Stimulated activated memory B cell treated with anti-CD40 and anti-IgM and Interleukin-4, amounts not matched to agents 10 μg/mL and 1 μg/mL and 100 μg/mL, for 72 hours (primary cell): ENCODE measurements at regions not wholly inside any gene's neighbourhood (a gene's known extent, or its start where the extent isn't known, plus 50 kb on each side); places are given as distances from the start of the nearest gene placed in this dataset.

Source experiments
- ATAC-seq: fragments of 150-1000 bp; cut with Tn5 transposase; 2 replicates; pipeline ENCODE4 v1.10.0; 2021
- H3K27ac Mint-ChIP-seq: one replicate; pipeline ENCODE4 v1.8.0; 2022; ENCODE audit warnings: mild to moderate bottlenecking, mixed read lengths
- H3K27me3 Mint-ChIP-seq: one replicate; pipeline ENCODE4 v1.8.0; 2022; ENCODE audit warnings: mixed read lengths
- H3K36me3 Mint-ChIP-seq: one replicate; pipeline ENCODE4 v1.8.0; 2022; ENCODE audit warnings: mixed read lengths
- H3K4me1 Mint-ChIP-seq: one replicate; pipeline ENCODE4 v1.8.0; 2022; ENCODE audit warnings: mixed read lengths
- H3K4me3 Mint-ChIP-seq: one replicate; pipeline ENCODE4 v1.8.0; 2022; ENCODE audit warnings: mild to moderate bottlenecking, moderate library complexity, mixed read lengths
- H3K9me3 Mint-ChIP-seq: one replicate; pipeline ENCODE4 v1.8.0; 2022; ENCODE audit warnings: mixed read lengths

DNA sequence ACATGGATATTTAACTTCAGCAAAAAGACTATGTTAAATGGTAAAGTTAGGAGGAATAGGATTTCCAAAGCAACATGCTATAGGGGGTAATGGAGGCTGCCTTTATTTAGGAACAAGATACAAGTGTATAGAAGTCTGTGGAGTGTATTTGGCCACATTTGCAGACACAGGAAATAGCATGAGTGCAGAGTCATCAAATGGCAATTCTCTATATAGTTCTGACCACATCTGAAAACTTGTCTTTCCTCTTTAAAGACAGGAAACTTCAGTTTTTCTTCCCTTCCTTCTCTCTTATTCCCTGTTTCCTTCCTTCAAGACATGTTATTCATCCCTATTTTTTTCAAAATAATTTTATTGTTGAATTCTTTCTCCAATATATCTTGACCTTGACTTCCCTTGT is 119.3 kb upstream of the PITX2 start:
- H3K9me3 Mint-ChIP-seq: no peaks in the 10 kb centered on the region
- H3K27ac Mint-ChIP-seq: no peak overlapping the region
- H3K36me3 Mint-ChIP-seq: no peaks in the 10 kb centered on the region
- H3K4me3 Mint-ChIP-seq: no peak overlapping the region
- no peaks in the 10 kb centered on the region for H3K27me3 Mint-ChIP-seq
- H3K4me1 Mint-ChIP-seq: no peaks in the 10 kb centered on the region
- ATAC-seq: no peak

DNA sequence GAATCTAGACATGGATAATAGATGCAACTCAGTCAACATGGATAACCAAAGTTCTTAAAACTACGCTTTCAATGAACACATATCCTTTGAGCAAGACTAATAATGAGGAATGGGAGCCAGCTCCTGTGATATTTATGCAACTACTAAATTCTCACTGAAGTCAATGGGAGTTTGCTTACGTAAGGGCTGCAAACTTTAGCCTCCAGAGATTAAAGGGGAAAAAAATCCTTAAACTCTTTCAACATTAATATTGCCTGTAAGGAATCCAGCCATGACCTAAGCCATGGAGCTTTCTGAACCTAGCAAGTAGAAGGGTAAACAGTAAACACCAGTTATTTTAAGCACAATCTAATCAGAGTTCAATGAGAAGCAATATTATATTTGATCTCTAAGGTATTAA is 125.2 kb upstream of the PITX2 start:
- Mint-ChIP-seq H3K4me1 (no peaks in the 10 kb centered on the region), H3K27me3 (no peaks in the 10 kb centered on the region), H3K4me3 (no peak overlapping the region), H3K27ac (no peak overlapping the region), H3K36me3 (no peaks in the 10 kb centered on the region), H3K9me3 (no peaks in the 10 kb centered on the region)
- no peak for ATAC-seq

DNA sequence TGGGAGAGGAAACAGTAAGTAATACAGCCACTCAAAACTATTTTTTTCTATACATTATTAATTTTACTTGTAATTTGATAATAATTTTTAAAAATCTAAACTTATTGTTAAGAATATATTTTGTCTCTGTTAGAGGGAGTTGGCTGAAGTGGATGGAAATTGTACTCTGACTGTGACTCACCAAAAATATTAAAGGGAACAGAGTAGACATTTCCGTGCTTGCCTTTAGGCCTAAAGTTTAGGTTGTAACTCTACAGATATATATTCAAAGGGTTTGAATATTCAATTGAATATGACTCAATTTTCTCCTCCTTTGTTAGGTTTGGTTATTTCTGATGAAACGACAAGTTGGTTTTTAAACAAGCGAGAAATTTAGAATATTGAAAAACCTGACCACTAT is 128.3 kb upstream of the PITX2 start:
- no peak overlapping the region for H3K27ac Mint-ChIP-seq
- no peaks in the 10 kb centered on the region for H3K4me1 Mint-ChIP-seq
- no peak overlapping the region for H3K4me3 Mint-ChIP-seq
- no peak for ATAC-seq
- no peaks in the 10 kb centered on the region for H3K36me3 Mint-ChIP-seq
- H3K9me3 Mint-ChIP-seq: no peaks in the 10 kb centered on the region
- no peaks in the 10 kb centered on the region for H3K27me3 Mint-ChIP-seq

DNA sequence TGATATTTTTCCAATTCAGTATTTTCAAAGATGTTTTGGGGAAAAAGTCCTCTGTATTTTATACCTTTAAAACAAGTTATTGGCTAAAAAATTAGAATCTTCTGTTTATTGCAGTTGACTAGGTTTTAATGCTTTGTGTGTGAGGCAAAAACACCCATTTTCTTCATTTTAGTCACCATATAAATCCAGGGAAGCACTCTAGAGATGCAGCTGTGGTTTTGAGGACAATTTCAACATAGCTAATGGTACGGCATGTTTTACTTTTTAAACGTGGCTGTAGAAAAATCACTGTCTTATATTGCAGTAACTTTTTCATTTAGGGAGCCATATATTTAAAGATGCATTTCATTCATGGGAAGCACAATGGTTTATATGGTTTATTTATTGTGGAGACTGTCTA is 129.1 kb upstream of the PITX2 start:
- Mint-ChIP-seq H3K9me3 (no peaks in the 10 kb centered on the region), H3K36me3 (no peaks in the 10 kb centered on the region), H3K27ac (no peak overlapping the region), H3K4me3 (no peak overlapping the region), H3K4me1 (no peaks in the 10 kb centered on the region), H3K27me3 (no peaks in the 10 kb centered on the region)
- no peak for ATAC-seq

DNA sequence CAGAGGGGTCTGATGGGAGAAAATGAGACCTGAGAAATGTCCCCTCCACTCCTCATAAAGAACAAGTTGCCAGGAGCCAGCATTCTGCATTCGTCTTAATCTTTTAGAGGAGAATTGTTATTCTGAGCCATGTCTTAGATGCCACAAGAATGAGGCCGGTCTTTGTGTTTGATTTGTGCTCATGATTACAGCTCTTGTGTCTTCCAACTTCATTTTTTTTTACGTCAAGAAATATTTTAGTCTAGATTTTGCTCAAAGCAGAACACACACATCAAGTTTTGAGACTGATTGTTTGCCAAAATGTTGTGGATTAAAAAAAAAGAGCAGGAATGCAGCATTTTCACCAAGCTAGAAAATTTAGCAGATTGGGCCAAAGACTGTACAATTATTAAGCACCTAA is 130.6 kb upstream of the PITX2 start:
- no peaks in the 10 kb centered on the region for H3K9me3 Mint-ChIP-seq
- no peaks in the 10 kb centered on the region for H3K4me1 Mint-ChIP-seq
- ATAC-seq: no peak
- no peak overlapping the region for H3K4me3 Mint-ChIP-seq
- H3K36me3 Mint-ChIP-seq: no peaks in the 10 kb centered on the region
- no peak overlapping the region for H3K27ac Mint-ChIP-seq
- no peaks in the 10 kb centered on the region for H3K27me3 Mint-ChIP-seq

DNA sequence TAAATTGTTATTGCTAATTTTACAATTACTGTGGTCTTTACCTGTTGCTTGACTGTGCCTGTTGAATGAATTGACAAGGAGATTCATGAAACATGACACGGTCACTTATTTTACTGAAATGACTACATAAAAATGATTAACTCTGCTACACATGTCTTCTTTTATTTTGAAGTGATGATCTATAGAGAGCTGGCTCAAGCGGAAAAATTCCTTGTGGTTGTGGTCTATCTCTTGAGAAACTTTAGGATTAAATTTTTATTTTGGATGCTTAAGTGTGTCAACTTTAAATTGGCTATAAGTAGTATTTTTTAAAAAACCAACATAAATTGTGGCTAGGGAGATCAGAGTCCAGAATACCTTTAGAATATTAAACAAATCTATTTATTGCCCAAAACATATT is 131.8 kb upstream of the PITX2 start:
- no peak for ATAC-seq
- Mint-ChIP-seq H3K36me3 (no peaks in the 10 kb centered on the region), H3K4me3 (no peak overlapping the region), H3K27ac (no peak overlapping the region), H3K9me3 (no peaks in the 10 kb centered on the region), H3K27me3 (no peaks in the 10 kb centered on the region), H3K4me1 (no peaks in the 10 kb centered on the region)

DNA sequence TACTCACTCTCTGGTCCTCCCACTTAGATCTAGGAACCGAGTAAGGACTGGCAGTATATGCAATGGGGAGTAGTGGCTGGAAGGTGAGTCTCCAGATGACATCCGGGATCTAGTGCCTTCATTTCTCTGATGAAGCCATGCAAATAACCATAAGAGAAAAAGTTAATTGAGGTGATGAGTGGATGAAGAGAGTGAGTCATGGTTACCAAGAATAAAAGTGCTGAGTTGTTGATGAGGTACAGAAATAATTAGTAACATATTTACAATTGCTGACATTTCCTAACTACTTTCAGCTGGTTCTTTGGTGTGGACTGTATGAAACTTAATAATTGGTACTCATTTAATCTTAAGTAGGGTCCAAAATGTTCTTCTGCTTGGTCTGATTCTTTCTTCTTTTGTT is 146.7 kb upstream of the PITX2 start:
- no peaks in the 10 kb centered on the region for H3K4me1 Mint-ChIP-seq
- no peak overlapping the region for H3K4me3 Mint-ChIP-seq
- H3K27me3 Mint-ChIP-seq: no peaks in the 10 kb centered on the region
- ATAC-seq: no peak
- no peaks in the 10 kb centered on the region for H3K36me3 Mint-ChIP-seq
- H3K9me3 Mint-ChIP-seq: no peaks in the 10 kb centered on the region
- H3K27ac Mint-ChIP-seq: no peak overlapping the region

DNA sequence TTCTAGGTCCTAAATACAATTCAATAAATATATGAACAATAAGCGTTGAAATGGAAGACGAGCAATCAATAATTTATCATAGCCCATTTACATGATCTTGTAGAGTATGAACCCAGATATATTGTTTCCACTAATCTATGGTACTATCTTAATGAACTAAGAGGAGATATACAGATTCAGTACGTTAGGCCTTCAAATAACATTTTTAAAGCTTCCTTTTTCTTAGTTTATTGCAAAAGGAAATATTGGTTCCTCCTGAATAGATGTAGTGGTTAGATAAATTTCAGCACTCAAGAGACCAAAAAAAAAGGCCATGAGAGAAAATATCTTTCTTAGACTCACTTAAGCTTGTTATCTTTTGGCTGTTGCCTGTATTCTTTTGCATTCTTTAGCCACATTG is 147.5 kb upstream of the PITX2 start:
- no peak for ATAC-seq
- no peaks in the 10 kb centered on the region for H3K36me3 Mint-ChIP-seq
- no peaks in the 10 kb centered on the region for H3K9me3 Mint-ChIP-seq
- no peaks in the 10 kb centered on the region for H3K4me1 Mint-ChIP-seq
- no peak overlapping the region for H3K27ac Mint-ChIP-seq
- no peak overlapping the region for H3K4me3 Mint-ChIP-seq
- no peaks in the 10 kb centered on the region for H3K27me3 Mint-ChIP-seq

DNA sequence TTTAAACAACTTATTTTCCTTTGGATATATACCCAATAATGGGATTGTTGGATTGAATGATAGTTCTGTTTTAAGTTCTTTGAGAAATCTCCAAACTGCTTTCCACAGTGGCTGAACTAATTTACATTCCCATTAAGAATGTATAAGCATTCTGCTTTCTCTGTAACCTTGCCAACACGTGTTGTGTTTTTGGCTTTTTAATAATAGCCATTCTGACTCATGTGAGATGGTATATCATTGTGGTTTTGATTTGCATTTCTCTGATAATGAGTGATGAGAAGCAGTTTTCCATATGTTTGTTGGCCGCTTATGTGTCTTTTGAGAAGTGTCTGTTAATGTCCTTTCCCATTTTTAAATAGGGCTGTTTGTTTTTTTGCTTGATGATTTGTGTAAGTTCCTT is 155.6 kb upstream of the PITX2 start:
- Mint-ChIP-seq H3K4me1 (no peaks in the 10 kb centered on the region), H3K4me3 (no peak overlapping the region), H3K9me3 (peaks cover 6% of the 10 kb centered on the region), H3K27me3 (no peaks in the 10 kb centered on the region), H3K27ac (no peak overlapping the region), H3K36me3 (no peaks in the 10 kb centered on the region)
- no peak for ATAC-seq

DNA sequence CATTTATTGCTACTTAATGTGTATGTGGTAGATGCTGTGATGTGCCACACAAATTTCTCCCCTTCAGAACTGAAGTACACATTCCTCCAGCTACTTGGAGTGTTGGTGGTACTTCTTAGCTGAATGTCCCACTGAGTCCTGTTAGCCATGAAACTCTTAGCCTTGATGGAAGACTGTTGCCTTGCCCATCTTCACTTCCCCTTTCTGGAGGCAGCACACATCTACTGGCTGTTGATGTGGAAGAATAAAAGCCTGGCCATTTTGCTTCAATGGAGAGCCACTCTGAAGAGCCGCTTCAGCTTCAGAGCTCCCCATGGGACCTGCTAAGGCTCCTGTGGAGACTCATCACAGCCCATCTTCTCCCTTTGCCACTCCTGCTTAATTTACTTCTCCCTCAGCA is 157.7 kb upstream of the PITX2 start:
- H3K9me3 Mint-ChIP-seq: peaks cover 6% of the 10 kb centered on the region
- no peak overlapping the region for H3K4me3 Mint-ChIP-seq
- H3K36me3 Mint-ChIP-seq: no peaks in the 10 kb centered on the region
- no peaks in the 10 kb centered on the region for H3K4me1 Mint-ChIP-seq
- ATAC-seq: no peak
- H3K27ac Mint-ChIP-seq: no peak overlapping the region
- H3K27me3 Mint-ChIP-seq: no peaks in the 10 kb centered on the region

DNA sequence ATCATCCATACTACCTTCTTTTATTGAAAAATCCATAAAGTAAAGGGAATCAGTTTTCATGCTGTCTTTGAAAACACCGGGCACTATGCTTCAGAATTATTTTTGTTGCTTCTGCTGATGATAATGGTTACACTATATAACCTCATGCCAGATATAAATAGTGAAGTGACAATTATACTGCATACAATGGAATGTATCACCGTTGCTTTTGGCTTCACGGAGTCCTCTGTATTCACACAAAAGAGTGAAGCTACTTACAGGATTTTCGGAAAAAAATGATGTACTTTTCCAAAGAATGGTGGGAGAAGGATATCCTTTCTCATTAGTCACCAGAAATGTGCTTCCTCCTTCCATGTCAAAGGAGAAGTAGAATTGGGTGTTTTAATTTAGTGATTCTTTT is 159.1 kb upstream of the PITX2 start:
- Mint-ChIP-seq H3K9me3 (peaks cover 6% of the 10 kb centered on the region), H3K27me3 (no peaks in the 10 kb centered on the region), H3K4me1 (no peaks in the 10 kb centered on the region), H3K4me3 (no peak overlapping the region), H3K36me3 (no peaks in the 10 kb centered on the region), H3K27ac (no peak overlapping the region)
- no peak for ATAC-seq

DNA sequence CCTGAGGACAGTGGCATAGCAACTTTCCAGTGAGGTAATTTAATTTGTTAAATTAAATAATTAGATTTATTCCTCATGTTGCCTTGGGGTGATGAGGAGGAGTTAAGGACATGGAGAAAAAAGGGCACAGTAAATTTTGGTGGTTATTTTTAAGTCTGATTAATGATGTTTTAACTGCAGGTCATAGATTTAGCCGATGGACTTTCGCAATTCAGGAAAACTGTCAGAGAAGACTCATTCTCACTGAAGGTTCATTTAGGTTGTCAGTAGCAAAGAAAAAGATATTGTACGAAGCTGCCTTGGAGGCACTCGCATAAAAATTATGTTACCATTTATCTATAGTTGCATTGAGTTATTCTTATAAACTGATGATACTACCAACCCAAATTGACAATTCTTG is 164.2 kb upstream of the PITX2 start:
- no peak overlapping the region for H3K27ac Mint-ChIP-seq
- peaks cover 15% of the 10 kb centered on the region for H3K27me3 Mint-ChIP-seq
- no peaks in the 10 kb centered on the region for H3K36me3 Mint-ChIP-seq
- no peaks in the 10 kb centered on the region for H3K4me1 Mint-ChIP-seq
- ATAC-seq: no peak
- H3K4me3 Mint-ChIP-seq: no peak overlapping the region
- H3K9me3 Mint-ChIP-seq: no peaks in the 10 kb centered on the region

DNA sequence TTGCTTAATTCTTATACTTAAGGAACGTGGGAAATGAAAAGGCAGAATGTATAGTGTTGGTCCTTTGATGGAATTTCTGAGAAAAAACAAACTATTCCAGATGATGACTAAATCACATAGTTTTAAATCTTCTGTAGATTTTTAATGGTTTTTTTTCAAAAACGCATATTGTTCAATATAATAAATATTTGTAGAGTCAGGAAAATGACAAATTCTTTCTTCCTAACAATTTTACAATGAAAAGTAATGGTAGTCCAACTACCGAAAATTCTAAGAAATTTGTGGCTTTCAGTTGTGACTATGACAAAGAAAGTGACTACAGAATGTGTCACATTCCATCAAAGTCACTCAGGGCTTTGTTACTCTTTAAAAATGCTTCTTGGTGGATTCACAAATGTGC is 164.8 kb upstream of the PITX2 start:
- H3K9me3 Mint-ChIP-seq: no peaks in the 10 kb centered on the region
- H3K27me3 Mint-ChIP-seq: peaks cover 15% of the 10 kb centered on the region
- H3K4me3 Mint-ChIP-seq: no peak overlapping the region
- no peak for ATAC-seq
- no peaks in the 10 kb centered on the region for H3K4me1 Mint-ChIP-seq
- no peak overlapping the region for H3K27ac Mint-ChIP-seq
- H3K36me3 Mint-ChIP-seq: no peaks in the 10 kb centered on the region

DNA sequence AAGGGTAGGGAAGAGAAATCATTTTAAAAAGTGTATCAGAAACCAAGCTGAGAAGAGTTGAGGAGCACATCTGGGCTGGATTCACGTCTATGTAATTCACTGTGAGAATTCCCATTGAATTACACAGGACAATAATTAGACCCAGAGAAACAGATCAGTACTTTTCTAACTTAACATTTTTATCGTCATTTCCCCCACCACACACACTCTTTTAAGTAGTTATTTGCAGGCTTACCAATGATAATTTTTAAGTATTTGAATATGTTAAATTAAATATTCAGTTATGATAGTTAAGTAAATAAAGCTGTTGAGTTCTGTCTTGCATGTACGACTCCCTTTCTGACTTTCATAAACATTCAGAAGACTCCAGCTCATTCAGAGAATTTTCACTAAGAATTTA is 165.4 kb upstream of the PITX2 start:
- Mint-ChIP-seq H3K4me3 (no peak overlapping the region), H3K27ac (no peak overlapping the region)

DNA sequence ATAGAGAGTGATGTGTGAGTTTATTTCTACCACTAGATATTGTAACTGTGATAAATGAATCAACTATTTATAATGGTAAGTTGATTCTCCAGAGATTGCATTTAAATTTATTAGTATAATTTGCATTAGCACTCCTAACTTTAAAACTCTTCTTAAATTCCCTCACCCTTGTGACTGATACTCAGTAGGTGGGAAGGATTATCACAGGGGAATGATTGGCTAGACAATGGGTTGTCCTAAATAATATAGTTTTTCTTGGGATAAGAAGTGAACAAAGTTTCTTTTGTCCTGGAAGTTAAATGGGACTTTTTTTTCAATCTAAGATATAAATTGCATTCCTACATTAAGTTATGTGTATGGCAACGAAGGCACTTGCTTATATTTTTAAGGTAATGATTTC is 169.2 kb upstream of the PITX2 start:
- Mint-ChIP-seq H3K36me3 (no peaks in the 10 kb centered on the region), H3K9me3 (no peaks in the 10 kb centered on the region), H3K4me3 (no peak overlapping the region), H3K27ac (no peak overlapping the region), H3K4me1 (no peaks in the 10 kb centered on the region), H3K27me3 (peaks cover 15% of the 10 kb centered on the region)
- ATAC-seq: no peak

More for the DNA sequence above, 165.4 kb upstream of the PITX2 start:
- Mint-ChIP-seq H3K9me3 (no peaks in the 10 kb centered on the region), H3K36me3 (no peaks in the 10 kb centered on the region), H3K27me3 (peaks cover 15% of the 10 kb centered on the region), H3K4me1 (no peaks in the 10 kb centered on the region)
- no peak for ATAC-seq

DNA sequence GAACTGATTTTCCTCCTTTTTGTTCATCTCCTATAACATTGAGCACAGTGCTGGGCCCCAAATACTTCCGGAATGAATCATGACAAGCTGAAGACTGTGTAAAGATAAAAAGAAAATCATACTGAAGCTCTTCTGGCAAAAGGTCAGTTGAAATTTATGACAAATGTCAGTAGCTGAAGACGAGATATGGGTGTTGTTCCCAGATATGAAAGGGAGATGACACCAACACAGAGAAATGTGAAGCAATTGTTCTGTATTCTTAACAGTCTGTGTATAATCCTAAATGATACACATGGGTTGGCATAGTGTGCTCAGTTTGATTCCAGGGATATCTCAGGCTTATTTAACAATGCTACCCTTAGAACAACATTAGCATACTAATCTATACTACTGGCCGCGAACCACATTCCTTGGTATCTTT is 170.5 kb upstream of the PITX2 start:
- no peaks in the 10 kb centered on the region for H3K9me3 Mint-ChIP-seq
- H3K4me1 Mint-ChIP-seq: no peaks in the 10 kb centered on the region
- no peaks in the 10 kb centered on the region for H3K36me3 Mint-ChIP-seq
- no peak overlapping the region for H3K4me3 Mint-ChIP-seq
- no peak for ATAC-seq
- peaks cover 17% of the 10 kb centered on the region for H3K27me3 Mint-ChIP-seq
- H3K27ac Mint-ChIP-seq: no peak overlapping the region

DNA sequence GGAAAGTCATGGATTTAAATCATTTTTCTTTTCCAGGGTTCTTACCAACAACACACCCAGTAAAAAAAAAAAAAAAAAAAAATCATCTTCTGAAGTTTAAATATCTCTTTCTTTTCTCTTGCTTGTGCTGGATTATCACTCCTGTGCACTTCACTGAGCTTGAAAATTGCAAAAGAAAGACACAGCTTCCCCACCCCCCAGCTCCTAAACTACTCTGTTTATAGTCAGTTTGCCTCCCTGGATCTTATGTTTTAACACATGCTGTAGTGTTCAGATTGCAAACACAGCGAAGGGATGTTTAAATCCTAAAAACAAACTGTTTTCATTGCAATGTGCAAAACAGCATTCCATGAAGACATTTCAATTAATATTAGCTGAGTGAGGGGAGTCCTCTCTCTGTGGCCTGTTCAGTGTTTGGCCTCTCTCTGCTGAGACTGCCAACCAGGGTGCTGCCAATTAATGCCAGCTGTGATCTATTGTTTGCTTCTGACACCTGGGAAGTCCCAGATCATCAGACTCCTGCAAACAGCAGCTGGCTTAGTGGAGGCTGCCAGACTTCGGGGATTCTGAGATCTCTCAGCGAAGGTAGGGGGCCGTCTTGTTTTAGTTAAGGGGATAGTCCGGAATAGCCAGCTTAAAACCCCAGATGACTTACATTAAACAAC is 171.1 kb upstream of the PITX2 start:
- Mint-ChIP-seq H3K27me3 (peaks cover 17% of the 10 kb centered on the region), H3K27ac (no peak overlapping the region)

More for the DNA sequence above, 171.1 kb upstream of the PITX2 start:
- Mint-ChIP-seq H3K9me3 (no peaks in the 10 kb centered on the region), H3K36me3 (no peaks in the 10 kb centered on the region), H3K4me1 (no peaks in the 10 kb centered on the region), H3K4me3 (no peak overlapping the region)
- no peak for ATAC-seq
